Upper lobe of left lung (tissue), 6 donors: ENCODE measurements at regions not wholly inside any gene's neighbourhood (a gene's known extent, or its start where the extent isn't known, plus 50 kb on each side); places are given as distances from the start of the nearest gene placed in this dataset.

ENCODE experiments used
- ATAC-seq, 2 donors: fragments of 200-7000 bp; cut with Tn5 transposase; one replicate each; pipeline ENCODE4 v1.9.1; 2022; ENCODE audit warnings: mild to moderate bottlenecking in 2 of 2, moderate library complexity in 2 of 2; ENCODE audit not compliant: low FRiP score in 2 of 2
- DNase-seq, 2 donors: peaks; one replicate each; pipeline ENCODE4 v3.0.0-alpha.2; 2019 to 2020
- H3K27ac ChIP-seq, 4 donors: fragments of 200-600 bp; sonication (generic); one replicate each; pipeline ENCODE4 v1.5.1; 2016 to 2019
- H3K27me3 ChIP-seq, 4 donors: fragments of 200-600 bp; sonication (generic); one replicate each; pipeline ENCODE4 v1.5.1; 2017 to 2019
- H3K36me3 ChIP-seq, 4 donors: fragments of 200-600 bp; sonication (generic); one replicate each; pipeline ENCODE4 v1.5.1; 2016 to 2019
- H3K4me1 ChIP-seq, 4 donors: fragments of 200-600 bp; sonication (generic); one replicate each; pipeline ENCODE4 v1.5.1; 2018 to 2019
- H3K4me3 ChIP-seq, 4 donors: fragments of 200-600 bp; sonication (generic); one replicate each; pipeline ENCODE4 v1.5.1; 2017 to 2019; ENCODE audit warnings: mild to moderate bottlenecking in 2 of 4, moderate library complexity in 1 of 4
- H3K9me3 ChIP-seq, 4 donors: fragments of 200-600 bp; sonication (generic); one replicate each; pipeline ENCODE4 v1.5.1; 2018 to 2019
- EP300 ChIP-seq, 4 donors: sonication (generic); formaldehyde crosslinking; IDR thresholded peaks; one replicate each; pipeline ENCODE4 v1.5.1; 2017; ENCODE audit warnings: antibody characterized with exemption in 4 of 4, control low read depth in 2 of 4
- POLR2A ChIP-seq, 4 donors: fragments of 450-650 bp; IDR thresholded peaks; one replicate each; pipeline ENCODE4 v1.5.1; 2016 to 2017; ENCODE audit warnings: antibody characterized with exemption in 4 of 4, mild to moderate bottlenecking in 2 of 4
- POLR2AphosphoS5 ChIP-seq, 2 donors: sonication (generic); formaldehyde crosslinking; IDR thresholded peaks; one replicate each; pipeline ENCODE4 v1.5.1; 2017; ENCODE audit warnings: antibody characterized with exemption in 2 of 2
- WGBS, 2 donors: methylation state at CpG; one replicate each; pipeline ENCODE4 v1.1.5; 2017 to 2018; 5-methylcytosine and 5-hydroxymethylcytosine counted together
- TF ChIP-seq, protein P1 (sequence below), 6 experiments: fragments of 450-650 bp in 4 of 6; fragments of 200-600 bp in 2 of 6; sonication (generic) in 2 of 6; IDR thresholded peaks; one replicate each; pipeline ENCODE4 v1.5.1; 2016 to 2019; ENCODE audit warnings: antibody characterized with exemption in 6 of 6
- donor health status: DM: no; HTN: no; CAD: no; lungs with moderate emphysema.
- donor health status: DM: no; HTN: yes; CAD: no; lungs with severe emphysema.

DNA sequence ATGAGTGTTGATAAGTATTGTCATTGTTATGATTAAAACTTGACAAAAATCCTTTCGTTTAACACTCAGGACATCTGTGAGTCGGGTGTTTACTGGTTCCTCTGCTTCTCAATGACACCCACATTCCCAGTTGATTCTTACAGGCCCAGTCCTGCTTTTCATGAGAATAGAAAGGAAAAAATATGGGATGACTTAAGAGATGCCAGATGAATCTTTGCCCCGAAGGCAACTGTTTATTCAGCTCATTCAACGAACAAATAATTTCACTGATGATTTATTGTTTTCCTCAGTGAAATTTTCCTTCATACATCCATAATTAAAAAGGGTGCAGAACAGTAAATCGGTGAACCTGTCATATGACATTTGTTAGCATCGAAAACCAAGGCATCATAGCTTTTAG, 452.4 kb upstream of the WWC1 start:
- Histone ChIP-seq H3K9me3 (no peaks in the 10 kb centered on the region), H3K36me3 (no peaks in the 10 kb centered on the region), H3K27ac (no peak overlapping the region), H3K27me3 (no peaks in the 10 kb centered on the region), H3K4me1 (no peaks in the 10 kb centered on the region), H3K4me3 (no peak overlapping the region)
- TF ChIP-seq EP300 (IDR thresholded peaks at IDR 0.05) = no peak
- TF ChIP-seq, protein P1, sequence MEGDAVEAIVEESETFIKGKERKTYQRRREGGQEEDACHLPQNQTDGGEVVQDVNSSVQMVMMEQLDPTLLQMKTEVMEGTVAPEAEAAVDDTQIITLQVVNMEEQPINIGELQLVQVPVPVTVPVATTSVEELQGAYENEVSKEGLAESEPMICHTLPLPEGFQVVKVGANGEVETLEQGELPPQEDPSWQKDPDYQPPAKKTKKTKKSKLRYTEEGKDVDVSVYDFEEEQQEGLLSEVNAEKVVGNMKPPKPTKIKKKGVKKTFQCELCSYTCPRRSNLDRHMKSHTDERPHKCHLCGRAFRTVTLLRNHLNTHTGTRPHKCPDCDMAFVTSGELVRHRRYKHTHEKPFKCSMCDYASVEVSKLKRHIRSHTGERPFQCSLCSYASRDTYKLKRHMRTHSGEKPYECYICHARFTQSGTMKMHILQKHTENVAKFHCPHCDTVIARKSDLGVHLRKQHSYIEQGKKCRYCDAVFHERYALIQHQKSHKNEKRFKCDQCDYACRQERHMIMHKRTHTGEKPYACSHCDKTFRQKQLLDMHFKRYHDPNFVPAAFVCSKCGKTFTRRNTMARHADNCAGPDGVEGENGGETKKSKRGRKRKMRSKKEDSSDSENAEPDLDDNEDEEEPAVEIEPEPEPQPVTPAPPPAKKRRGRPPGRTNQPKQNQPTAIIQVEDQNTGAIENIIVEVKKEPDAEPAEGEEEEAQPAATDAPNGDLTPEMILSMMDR (IDR thresholded peaks at IDR 0.05) = no peak
- no peak for TF ChIP-seq POLR2A (IDR thresholded peaks at IDR 0.05)
- TF ChIP-seq POLR2AphosphoS5 (IDR thresholded peaks at IDR 0.05) = no peak
- 71 to 74% methylated on average over 6 of the region's 6 CpGs for WGBS, 2 donors
- no peak for DNase-seq
- ATAC-seq = no peak

DNA sequence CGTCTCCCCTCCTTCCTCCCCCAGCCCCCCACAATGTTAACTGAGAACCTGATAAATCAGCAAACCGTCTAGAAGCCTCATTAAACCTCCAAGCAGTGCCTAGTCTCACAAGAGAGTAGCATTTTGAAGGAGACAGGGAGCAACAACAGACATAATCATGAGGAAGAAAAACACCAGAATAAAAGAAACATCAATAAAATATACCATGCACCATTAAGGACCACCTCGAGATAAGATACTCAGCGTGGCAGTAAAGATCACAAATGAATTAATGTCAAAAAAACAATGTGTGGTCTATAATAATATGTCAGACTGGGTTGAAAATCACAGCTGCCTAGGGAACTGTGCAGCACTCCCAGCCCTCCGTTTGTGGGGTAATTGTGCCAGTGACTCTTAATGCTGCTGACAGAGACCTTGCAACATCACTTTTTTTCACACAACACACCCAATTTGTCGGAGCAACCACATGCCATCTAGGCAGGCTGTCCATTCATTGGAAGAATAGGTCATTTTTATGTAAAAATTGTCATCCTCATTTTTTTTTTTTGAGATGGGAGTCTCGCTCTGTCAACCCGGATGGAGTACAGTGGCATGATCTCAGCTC, 450.8 kb upstream of the WWC1 start:
- DNase-seq = no peak
- TF ChIP-seq, protein P1 (IDR thresholded peaks at IDR 0.05) = no peak
- no peak for TF ChIP-seq POLR2A (IDR thresholded peaks at IDR 0.05)
- TF ChIP-seq POLR2AphosphoS5 (IDR thresholded peaks at IDR 0.05) = no peak
- no peak for TF ChIP-seq EP300 (IDR thresholded peaks at IDR 0.05)
- Histone ChIP-seq H3K27me3 (no peaks in the 10 kb centered on the region), H3K4me3 (no peak overlapping the region), H3K4me1 (no peaks in the 10 kb centered on the region), H3K36me3 (no peaks in the 10 kb centered on the region), H3K9me3 (no peaks in the 10 kb centered on the region), H3K27ac (no peak overlapping the region)
- no peak for ATAC-seq
- WGBS, 2 donors = 71 to 76% methylated on average over 8 of the region's 8 CpGs

DNA sequence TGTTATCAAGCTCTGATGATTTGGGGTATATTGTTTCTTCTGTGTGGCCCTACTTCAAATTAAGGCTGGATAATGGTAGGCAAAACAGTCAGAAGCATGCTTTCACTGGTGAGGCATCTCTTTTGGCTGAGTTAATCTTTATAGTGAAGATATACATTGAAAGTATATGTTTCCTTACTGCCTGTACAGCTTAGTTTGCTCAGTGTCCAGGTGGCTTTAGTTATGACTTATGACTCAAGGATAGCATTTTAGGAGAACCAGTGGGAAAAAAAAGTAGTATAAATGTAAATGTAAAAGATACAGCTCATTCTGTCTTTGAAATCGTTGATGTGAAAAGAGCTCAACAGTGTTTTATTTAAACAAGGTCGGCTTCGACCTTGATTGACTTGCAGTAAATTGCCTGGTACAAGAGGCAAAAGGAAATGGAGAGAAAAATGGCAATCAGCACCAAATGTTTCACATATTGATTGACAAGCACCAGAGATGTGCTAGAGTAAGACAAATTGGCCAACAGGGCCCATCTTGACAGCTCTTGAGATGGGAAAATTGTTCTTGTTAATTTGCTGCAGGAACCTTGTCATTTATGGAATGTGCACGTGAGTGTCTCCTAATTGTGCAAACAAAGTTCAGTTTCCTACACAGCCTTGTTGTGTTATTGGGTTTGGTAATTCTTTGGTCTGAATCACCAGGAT, 447.4 kb upstream of the WWC1 start:
- H3K9me3 ChIP-seq = no peaks in the 10 kb centered on the region
- 47 to 72% methylated on average over 4 of the region's 4 CpGs for WGBS, 2 donors
- no peaks in the 10 kb centered on the region for H3K4me1 ChIP-seq

DNA sequence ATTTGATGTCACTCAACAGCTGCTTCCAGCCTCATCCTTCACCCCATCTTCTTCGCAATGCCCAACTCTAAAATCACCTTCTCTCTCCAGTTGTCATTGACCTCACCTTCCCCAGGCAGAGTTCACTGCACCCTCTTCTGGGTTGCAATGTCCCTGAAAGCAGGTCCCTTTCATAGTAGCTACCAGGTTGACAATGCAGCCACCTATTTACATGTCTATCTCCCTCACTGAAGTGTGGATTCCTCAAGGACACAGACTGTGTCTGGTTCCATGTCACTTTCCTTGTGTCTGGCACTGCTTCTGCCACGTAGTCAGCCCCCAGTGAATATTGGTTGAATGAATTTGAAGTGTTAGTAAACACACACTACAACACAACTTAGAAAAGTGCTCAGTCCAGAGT, 445.5 kb upstream of the WWC1 start:
- no peak overlapping the region for H3K4me3 ChIP-seq
- TF ChIP-seq, protein P1 (IDR thresholded peaks at IDR 0.05) = no peak
- TF ChIP-seq POLR2A (IDR thresholded peaks at IDR 0.05) (no peak), POLR2AphosphoS5 (IDR thresholded peaks at IDR 0.05) (no peak), EP300 (IDR thresholded peaks at IDR 0.05) (no peak)
- no peaks in the 10 kb centered on the region for H3K36me3 ChIP-seq
- DNase-seq = no peak
- 51 to 65% methylated on average over 2 of the region's 2 CpGs for WGBS, 2 donors
- H3K4me1 ChIP-seq = no peaks in the 10 kb centered on the region
- no peak overlapping the region for H3K27ac ChIP-seq
- H3K27me3 ChIP-seq = no peaks in the 10 kb centered on the region
- no peak for ATAC-seq
- no peaks in the 10 kb centered on the region for H3K9me3 ChIP-seq

More for the DNA sequence above, 447.4 kb upstream of the WWC1 start:
- H3K27ac ChIP-seq = no peak overlapping the region
- no peaks in the 10 kb centered on the region for H3K36me3 ChIP-seq
- no peak overlapping the region for H3K4me3 ChIP-seq
- DNase-seq (no peak), ATAC-seq (no peak)
- TF ChIP-seq POLR2AphosphoS5 (IDR thresholded peaks at IDR 0.05) (no peak), EP300 (IDR thresholded peaks at IDR 0.05) (no peak), POLR2A (IDR thresholded peaks at IDR 0.05) (no peak)
- TF ChIP-seq, protein P1 (IDR thresholded peaks at IDR 0.05) = no peak
- H3K27me3 ChIP-seq = no peaks in the 10 kb centered on the region

DNA sequence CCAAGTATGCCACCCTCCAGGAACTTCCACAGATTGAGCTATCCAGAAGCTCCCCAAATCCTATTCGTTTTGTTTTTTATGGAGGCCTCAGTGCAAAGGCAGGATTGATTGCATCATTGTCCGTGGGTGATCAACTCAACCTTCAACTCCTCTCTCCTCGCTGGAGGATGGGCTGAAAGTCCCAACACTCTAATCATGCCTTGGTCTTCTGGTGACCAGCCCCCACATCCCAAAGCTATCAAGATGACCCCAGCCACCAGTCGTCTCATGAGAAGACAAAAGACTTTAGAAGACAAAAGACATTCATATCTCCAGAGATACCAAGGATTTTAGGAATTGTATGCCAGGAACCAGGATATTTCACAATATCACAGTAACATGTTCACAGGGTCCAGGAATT, 441.6 kb upstream of the WWC1 start:
- no peak for ATAC-seq
- Histone ChIP-seq H3K4me3 (no peak overlapping the region), H3K27me3 (no peaks in the 10 kb centered on the region), H3K9me3 (no peaks in the 10 kb centered on the region), H3K27ac (no peak overlapping the region), H3K4me1 (no peaks in the 10 kb centered on the region), H3K36me3 (no peaks in the 10 kb centered on the region)
- no peak for DNase-seq
- TF ChIP-seq POLR2A (IDR thresholded peaks at IDR 0.05) = no peak
- TF ChIP-seq EP300 (IDR thresholded peaks at IDR 0.05) = no peak
- TF ChIP-seq POLR2AphosphoS5 (IDR thresholded peaks at IDR 0.05) = no peak
- TF ChIP-seq, protein P1 (IDR thresholded peaks at IDR 0.05) = no peak
- 80 to 86% methylated on average over 4 of the region's 4 CpGs for WGBS, 2 donors
